ENCODE measurements at regions not wholly inside any gene's neighbourhood (a gene's known extent, or its start where the extent isn't known, plus 50 kb on each side); places are given as distances from the start of the nearest gene placed in this dataset.
"Not testable (repeated sequence)": the region's sequence is repeated elsewhere in the genome, so short reads cannot be mapped to it uniquely, and the experiment has no call there.

DNA sequence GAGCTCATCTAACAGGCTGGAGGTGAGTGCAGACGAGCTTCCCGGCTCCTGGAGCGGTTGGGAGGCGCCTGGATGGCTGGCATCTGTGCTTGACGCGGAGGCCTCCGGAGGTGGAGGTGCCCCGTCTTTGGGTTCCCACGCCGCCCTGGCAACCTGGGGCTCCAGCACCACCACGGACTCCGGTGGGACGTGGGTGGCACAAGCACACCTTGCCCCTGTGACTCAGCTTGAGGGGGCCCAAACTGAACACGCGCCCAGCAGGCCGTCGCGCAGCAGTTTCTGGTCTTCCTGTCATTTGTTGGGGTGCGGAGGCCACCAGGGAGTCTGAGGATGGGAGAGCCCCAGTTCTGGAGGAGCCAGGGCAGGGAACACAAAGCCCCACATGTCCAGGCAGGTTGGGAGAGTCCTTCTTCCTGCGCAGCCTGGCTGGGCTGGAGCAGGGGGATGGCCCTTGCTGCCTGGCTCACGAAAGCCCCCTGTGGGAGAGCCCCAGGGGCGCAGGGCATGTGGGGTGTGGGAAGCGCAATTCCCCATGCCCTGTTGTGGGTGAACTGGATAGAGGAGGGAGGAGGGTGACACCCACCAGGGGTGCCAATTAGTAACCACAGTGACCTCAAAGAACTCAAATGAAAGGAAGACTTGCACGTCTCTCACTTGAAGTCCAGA, 1378.6 kb upstream of the DEFB115 start:
- Histone ChIP-seq H3K4me1 (peaks cover 14% of the 10 kb centered on the region), H3K36me3 (ENCODE audit: control insufficient read depth, insufficient read depth, low read length) (no peaks in the 10 kb centered on the region), H3K9me3 (peaks cover 21% of the 10 kb centered on the region), H3K27me3 (replicated peaks; ENCODE audit: control insufficient read depth, insufficient read depth, low read length) (no peaks in the 10 kb centered on the region), H3K4me3 (ENCODE audit: low read depth, low read length) (no peak overlapping the region)
- Mint-ChIP-seq H3K27me3 (ENCODE audit: insufficient read depth, unreplicated experiment) (no peaks in the 10 kb centered on the region), H3K36me3 (ENCODE audit: insufficient read depth, unreplicated experiment) (no peaks in the 10 kb centered on the region), H3K9me3 (ENCODE audit: unreplicated experiment) (peaks cover 46% of the 10 kb centered on the region), H3K4me3 (ENCODE audit: unreplicated experiment) (no peak overlapping the region), H3K27ac (ENCODE audit: unreplicated experiment) (no peak overlapping the region), H3K4me1 (ENCODE audit: low read depth, unreplicated experiment) (peaks cover 10% of the 10 kb centered on the region)
- ChIA-PET POLR2A (no interaction called here), CTCF (no interaction called here)
- BruUV-seq (replicated peaks): no TSS peak
- intact Hi-C loops (cut with micrococcal nuclease; ENCODE audit: unreplicated experiment): no loop called here
- TF ChIP-seq, protein P1, sequence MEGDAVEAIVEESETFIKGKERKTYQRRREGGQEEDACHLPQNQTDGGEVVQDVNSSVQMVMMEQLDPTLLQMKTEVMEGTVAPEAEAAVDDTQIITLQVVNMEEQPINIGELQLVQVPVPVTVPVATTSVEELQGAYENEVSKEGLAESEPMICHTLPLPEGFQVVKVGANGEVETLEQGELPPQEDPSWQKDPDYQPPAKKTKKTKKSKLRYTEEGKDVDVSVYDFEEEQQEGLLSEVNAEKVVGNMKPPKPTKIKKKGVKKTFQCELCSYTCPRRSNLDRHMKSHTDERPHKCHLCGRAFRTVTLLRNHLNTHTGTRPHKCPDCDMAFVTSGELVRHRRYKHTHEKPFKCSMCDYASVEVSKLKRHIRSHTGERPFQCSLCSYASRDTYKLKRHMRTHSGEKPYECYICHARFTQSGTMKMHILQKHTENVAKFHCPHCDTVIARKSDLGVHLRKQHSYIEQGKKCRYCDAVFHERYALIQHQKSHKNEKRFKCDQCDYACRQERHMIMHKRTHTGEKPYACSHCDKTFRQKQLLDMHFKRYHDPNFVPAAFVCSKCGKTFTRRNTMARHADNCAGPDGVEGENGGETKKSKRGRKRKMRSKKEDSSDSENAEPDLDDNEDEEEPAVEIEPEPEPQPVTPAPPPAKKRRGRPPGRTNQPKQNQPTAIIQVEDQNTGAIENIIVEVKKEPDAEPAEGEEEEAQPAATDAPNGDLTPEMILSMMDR (IDR thresholded peaks at IDR 0.05; ENCODE audit: insufficient read depth in 1 of 2, low read depth in 1 of 2, low read length in 1 of 2, severe bottlenecking in 1 of 2, unreplicated experiment in 1 of 2): no peak
- peak in 1 of 2 experiments; percentile 34 for DNase-seq

DNA sequence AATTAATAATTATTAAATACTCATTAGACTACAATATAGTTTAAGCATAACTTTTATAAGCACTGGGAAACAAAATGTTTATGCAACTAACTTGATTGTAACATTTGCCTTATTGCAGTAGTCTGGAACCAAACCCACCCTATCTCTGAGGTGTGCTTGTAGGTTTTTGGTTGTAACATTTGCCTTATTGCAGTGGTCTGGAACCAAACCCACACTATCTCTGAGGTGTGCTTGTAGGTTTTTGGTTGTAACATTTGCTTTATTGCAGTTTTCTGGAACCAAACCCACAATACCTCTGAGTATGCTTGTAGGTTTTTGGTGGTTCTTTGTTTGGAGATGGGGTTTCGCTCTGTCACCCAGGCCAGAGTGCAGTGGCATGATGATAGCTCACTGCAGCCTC, 1376.4 kb upstream of the DEFB115 start:
- H3K4me3 ChIP-seq (ENCODE audit: low read depth, low read length); H3K36me3 ChIP-seq (ENCODE audit: control insufficient read depth, insufficient read depth, low read length); DNase-seq; H3K27me3 Mint-ChIP-seq (ENCODE audit: insufficient read depth, unreplicated experiment); CTCF ChIA-PET; H3K27ac Mint-ChIP-seq (ENCODE audit: unreplicated experiment); H3K36me3 Mint-ChIP-seq (ENCODE audit: insufficient read depth, unreplicated experiment); intact Hi-C loops (cut with micrococcal nuclease; ENCODE audit: unreplicated experiment); H3K4me3 Mint-ChIP-seq (ENCODE audit: unreplicated experiment); POLR2A ChIA-PET; BruUV-seq (replicated peaks); H3K27me3 ChIP-seq (replicated peaks; ENCODE audit: control insufficient read depth, insufficient read depth, low read length): not testable (repeated sequence)
- H3K4me1 ChIP-seq: peaks cover 12% of the 10 kb centered on the region
- H3K9me3 Mint-ChIP-seq (ENCODE audit: unreplicated experiment): peaks cover 41% of the 10 kb centered on the region
- peaks cover 16% of the 10 kb centered on the region for H3K9me3 ChIP-seq
- peaks cover 18% of the 10 kb centered on the region for H3K4me1 Mint-ChIP-seq (ENCODE audit: low read depth, unreplicated experiment)

DNA sequence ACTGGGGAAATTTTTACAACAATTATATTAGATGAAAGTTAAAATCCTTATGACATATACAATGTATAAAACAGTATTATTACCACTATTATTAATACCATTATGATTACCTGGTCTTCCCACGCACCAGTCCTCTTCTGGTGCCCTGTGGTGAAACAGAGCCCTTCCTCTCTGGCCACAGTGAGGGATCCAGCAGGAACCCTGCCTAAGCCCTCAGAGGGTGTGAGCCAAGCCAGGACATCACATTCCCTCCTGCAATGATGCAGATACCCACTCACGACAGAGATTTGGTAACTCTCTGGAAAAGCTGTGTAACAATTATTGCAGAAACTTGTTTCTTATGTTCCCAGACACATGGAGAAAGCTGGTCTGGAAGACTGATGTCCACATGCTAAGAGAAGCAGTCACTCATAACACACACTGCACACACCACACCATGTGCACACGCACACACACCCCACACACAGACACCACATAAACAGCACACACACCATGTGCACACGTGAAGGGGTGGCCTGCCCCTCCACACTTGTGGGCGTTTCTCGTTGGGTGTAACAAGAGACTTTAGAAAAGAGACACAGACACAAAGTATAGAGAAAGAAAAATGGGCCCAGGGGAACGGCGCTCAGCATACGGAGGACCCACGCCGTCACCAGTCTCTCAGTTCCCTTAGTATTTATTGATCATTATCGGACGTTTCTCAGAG, 1373.8 kb upstream of the DEFB115 start:
- H3K27me3 Mint-ChIP-seq (ENCODE audit: insufficient read depth, unreplicated experiment); H3K27me3 ChIP-seq (replicated peaks; ENCODE audit: control insufficient read depth, insufficient read depth, low read length); POLR2A ChIA-PET; H3K36me3 Mint-ChIP-seq (ENCODE audit: insufficient read depth, unreplicated experiment); H3K4me3 ChIP-seq (ENCODE audit: low read depth, low read length); CTCF ChIA-PET; H3K9me3 ChIP-seq; BruUV-seq (replicated peaks); H3K36me3 ChIP-seq (ENCODE audit: control insufficient read depth, insufficient read depth, low read length): not testable (repeated sequence)
- H3K27ac Mint-ChIP-seq (ENCODE audit: unreplicated experiment): peak overlapping the region; percentile 85
- peak overlapping the region; percentile 42 for H3K4me3 Mint-ChIP-seq (ENCODE audit: unreplicated experiment)
- intact Hi-C loops (cut with micrococcal nuclease; ENCODE audit: unreplicated experiment): loop anchor here (1.0 to 2.0 kb wide), 4 partner anchors 37 to 277 kb away; no protein-coding TSS in a partner anchor
- peak in 1 of 2 experiments; percentile 52 for DNase-seq
- peaks cover 18% of the 10 kb centered on the region for H3K4me1 Mint-ChIP-seq (ENCODE audit: low read depth, unreplicated experiment)
- H3K4me1 ChIP-seq: peaks cover 12% of the 10 kb centered on the region
- peaks cover 22% of the 10 kb centered on the region for H3K9me3 Mint-ChIP-seq (ENCODE audit: unreplicated experiment)

DNA sequence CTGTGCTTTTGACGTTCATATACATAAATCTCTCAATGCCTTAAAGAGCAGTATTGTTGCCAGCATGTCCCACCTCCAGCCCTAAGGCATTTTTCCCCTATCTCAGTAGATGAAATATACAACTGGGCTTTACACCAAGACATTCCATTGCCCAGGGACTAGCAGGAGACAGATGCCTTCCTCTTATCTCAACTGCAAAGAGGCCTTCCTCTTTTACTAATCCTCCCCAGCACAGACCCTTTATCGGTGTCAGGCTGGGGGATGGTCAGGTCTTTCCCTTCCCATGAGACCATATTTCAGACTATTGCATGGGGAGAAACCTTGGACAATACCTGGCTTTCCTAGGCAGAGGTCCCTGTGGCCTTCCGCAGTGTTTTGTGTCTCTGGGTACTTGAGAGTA, 1373.1 kb upstream of the DEFB115 start:
- BruUV-seq (replicated peaks); H3K36me3 Mint-ChIP-seq (ENCODE audit: insufficient read depth, unreplicated experiment); POLR2A ChIA-PET; H3K4me3 ChIP-seq (ENCODE audit: low read depth, low read length); H3K36me3 ChIP-seq (ENCODE audit: control insufficient read depth, insufficient read depth, low read length); CTCF ChIA-PET; H3K27me3 ChIP-seq (replicated peaks; ENCODE audit: control insufficient read depth, insufficient read depth, low read length); H3K9me3 ChIP-seq; H3K27me3 Mint-ChIP-seq (ENCODE audit: insufficient read depth, unreplicated experiment): not testable (repeated sequence)
- Mint-ChIP-seq H3K4me1 (ENCODE audit: low read depth, unreplicated experiment) (peaks cover 18% of the 10 kb centered on the region), H3K27ac (ENCODE audit: unreplicated experiment) (peak overlapping the region; percentile 85), H3K4me3 (ENCODE audit: unreplicated experiment) (peak overlapping the region; percentile 42), H3K9me3 (ENCODE audit: unreplicated experiment) (peaks cover 22% of the 10 kb centered on the region)
- intact Hi-C loops (cut with micrococcal nuclease; ENCODE audit: unreplicated experiment): loop anchor here (1.0 to 2.0 kb wide), 4 partner anchors 38 to 278 kb away; no protein-coding TSS in a partner anchor
- peaks cover 12% of the 10 kb centered on the region for H3K4me1 ChIP-seq
- peak; percentile 93 to 94 for DNase-seq

DNA sequence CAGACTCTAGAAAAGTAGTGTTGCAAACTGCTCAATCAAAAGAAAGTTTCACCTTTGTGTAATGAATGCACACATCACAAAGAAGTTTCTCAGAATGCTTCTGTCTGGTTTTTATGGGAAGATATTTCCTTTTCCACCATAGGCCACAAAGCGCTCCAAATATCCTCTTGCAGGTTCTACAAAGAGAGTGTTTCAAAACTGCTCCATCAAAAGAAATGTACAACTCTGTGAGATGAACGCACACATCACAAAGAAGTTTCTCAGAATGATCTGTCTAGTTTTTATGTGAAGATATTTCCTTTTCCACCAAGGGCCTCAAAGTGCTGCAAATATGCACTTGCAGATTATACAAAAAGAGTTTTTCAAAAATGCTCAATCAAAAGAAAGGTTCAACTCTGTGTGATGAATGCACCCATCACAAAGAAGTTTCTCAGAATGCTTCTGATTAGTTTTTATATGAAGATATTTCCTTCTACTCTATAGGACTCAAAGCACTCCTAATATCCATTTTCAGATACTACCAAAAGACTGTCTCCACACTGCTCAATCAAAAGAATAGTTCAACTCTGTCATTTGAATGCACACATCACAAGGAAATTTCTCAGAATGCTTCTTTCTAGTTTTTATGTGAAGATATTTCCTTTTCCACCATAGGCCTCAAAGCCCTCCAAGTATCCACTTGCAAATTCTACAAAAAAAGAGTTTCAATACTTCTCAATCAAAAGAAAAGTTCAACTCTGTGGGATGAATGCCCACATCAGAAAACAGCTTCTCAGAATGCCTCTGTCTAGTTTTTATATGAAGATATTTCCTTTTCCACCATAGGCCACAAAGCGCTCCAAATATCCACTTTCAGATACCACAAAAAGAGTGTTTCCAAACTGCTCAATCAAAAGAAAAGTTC, 1371.9 kb upstream of the DEFB115 start:
- H3K36me3 Mint-ChIP-seq (ENCODE audit: insufficient read depth, unreplicated experiment); H3K4me3 ChIP-seq (ENCODE audit: low read depth, low read length); BruUV-seq (replicated peaks); H3K36me3 ChIP-seq (ENCODE audit: control insufficient read depth, insufficient read depth, low read length); H3K27me3 ChIP-seq (replicated peaks; ENCODE audit: control insufficient read depth, insufficient read depth, low read length); H3K9me3 ChIP-seq; DNase-seq; POLR2A ChIA-PET; H3K27ac Mint-ChIP-seq (ENCODE audit: unreplicated experiment); H3K4me3 Mint-ChIP-seq (ENCODE audit: unreplicated experiment); H3K27me3 Mint-ChIP-seq (ENCODE audit: insufficient read depth, unreplicated experiment): not testable (repeated sequence)
- intact Hi-C loops (cut with micrococcal nuclease; ENCODE audit: unreplicated experiment): loop anchor here (2.0 kb wide), 2 partner anchors 39 to 279 kb away; no protein-coding TSS in a partner anchor
- CTCF ChIA-PET: interaction anchor here (0.7 kb wide), 1 partner anchor 622 kb away, joined by 3 read pairs; no protein-coding TSS in a partner anchor
- Mint-ChIP-seq H3K9me3 (ENCODE audit: unreplicated experiment) (peaks cover 22% of the 10 kb centered on the region), H3K4me1 (ENCODE audit: low read depth, unreplicated experiment) (peaks cover 18% of the 10 kb centered on the region)
- H3K4me1 ChIP-seq: peaks cover 12% of the 10 kb centered on the region

DNA sequence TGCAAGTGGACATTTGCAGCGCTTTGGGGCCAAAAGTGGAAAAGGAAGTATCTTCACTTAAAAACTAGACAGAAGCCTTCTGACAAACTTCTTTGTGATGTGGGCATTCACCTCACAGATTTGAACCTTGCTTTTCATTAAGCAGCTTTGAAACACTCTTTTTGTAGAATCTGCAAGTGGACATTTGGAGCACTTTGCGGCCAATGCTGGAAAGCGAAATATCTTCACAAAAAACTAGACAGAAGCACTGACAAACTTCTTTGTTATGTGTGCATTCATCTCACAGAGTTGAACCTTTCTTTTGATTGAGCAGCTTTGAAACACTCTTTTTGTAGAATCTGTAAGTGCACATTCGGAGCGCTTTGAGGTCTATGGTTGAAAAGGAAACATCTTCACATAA, 1365.9 kb upstream of the DEFB115 start:
- H3K9me3 Mint-ChIP-seq (ENCODE audit: unreplicated experiment); DNase-seq; H3K27ac Mint-ChIP-seq (ENCODE audit: unreplicated experiment); H3K4me1 ChIP-seq; POLR2A ChIA-PET; H3K4me3 Mint-ChIP-seq (ENCODE audit: unreplicated experiment); H3K27me3 ChIP-seq (replicated peaks; ENCODE audit: control insufficient read depth, insufficient read depth, low read length); CTCF ChIA-PET; H3K4me1 Mint-ChIP-seq (ENCODE audit: low read depth, unreplicated experiment); BruUV-seq (replicated peaks); intact Hi-C loops (cut with micrococcal nuclease; ENCODE audit: unreplicated experiment); H3K9me3 ChIP-seq; H3K4me3 ChIP-seq (ENCODE audit: low read depth, low read length); H3K36me3 ChIP-seq (ENCODE audit: control insufficient read depth, insufficient read depth, low read length); H3K27me3 Mint-ChIP-seq (ENCODE audit: insufficient read depth, unreplicated experiment); H3K36me3 Mint-ChIP-seq (ENCODE audit: insufficient read depth, unreplicated experiment): not testable (repeated sequence)

Measured in Caco-2 (cell line).